HepG2 (cell line): ENCODE measurements at regions not wholly inside any gene's neighbourhood (a gene's known extent, or its start where the extent isn't known, plus 50 kb on each side); places are given as distances from the start of the nearest gene placed in this dataset.

ENCODE experiments used
- ATAC-seq: fragments of 200-7000 bp; cut with Tn5 transposase; 3 replicates; pipeline ENCODE4 v1.9.1; 2020; ENCODE audit warnings: mild to moderate bottlenecking, moderate library complexity
- BruUV-seq: library from RNA; stranded (reverse); fragments of 400-500 nt; replicated peaks from 2 replicates; lab custom pipeline; 2021; lab: Mats Ljungman, UMichigan
- CTCF ChIA-PET: fragments of 300-600 bp; formaldehyde crosslinking; extraction: SDS; loops from one replicate; lab custom pipeline; 2021; ENCODE audit warnings: low total read pairs, inconsistent platforms, low intra/inter-chr PET ratio; lab: Yijun Ruan, JAX
- POLR2A ChIA-PET: fragments of 350-600 bp; sonication (Branson Sonifier 250); formaldehyde crosslinking; loops from one replicate; lab custom pipeline; 2020; ENCODE audit warnings: antibody characterized with exemption, inconsistent platforms; lab: Yijun Ruan, JAX
- DNase-seq: peaks from one replicate; pipeline ENCODE4 v3.0.0-alpha.2; 2015; ENCODE audit warnings: low spot score
- FAIRE-seq: peaks from 3 replicates; lab custom pipeline; 2011; peaks lifted over from hg19 to GRCh38; lab: Jason Lieb, UNC
- H2AFZ ChIP-seq: one replicate; pipeline ENCODE4 v1.6.1; 2011; ENCODE audit warnings: low read length, inconsistent platforms
- H3K27ac ChIP-seq: fragments of 300-600 bp; 3 replicates; pipeline ENCODE4 v1.8.0; 2011; ENCODE audit warnings: mixed run types, mild to moderate bottlenecking, mixed read lengths, low read length, inconsistent platforms; ENCODE audit not compliant: insufficient read depth; ENCODE audit errors: extremely low read length
- H3K27me3 ChIP-seq, 2 experiments: fragments of 200-600 bp in 1 of 2; 2 replicates in 1 of 2; 3 replicates in 1 of 2; pipeline versions ENCODE4 v1.6.0 to v1.8.0; 2011; ENCODE audit warnings: low read length in 2 of 2, mild to moderate bottlenecking in 2 of 2, moderate library complexity in 2 of 2, inconsistent platforms in 1 of 2; ENCODE audit not compliant: insufficient read depth in 2 of 2, control insufficient read depth in 1 of 2
- H3K36me3 ChIP-seq, 2 experiments: fragments of 200-600 bp in 1 of 2; replicated peaks in 1 of 2; 2 replicates in 1 of 2; 3 replicates in 1 of 2; pipeline versions ENCODE4 v1.5.1 to v1.8.0; 2011; ENCODE audit warnings: low read length in 2 of 2, inconsistent platforms in 1 of 2; ENCODE audit not compliant: insufficient read depth in 2 of 2, control insufficient read depth in 1 of 2
- H3K4me1 ChIP-seq: 2 replicates; pipeline ENCODE4 v1.5.1; 2012; ENCODE audit warnings: low read length, inconsistent platforms; ENCODE audit not compliant: insufficient read depth
- H3K4me2 ChIP-seq: 2 replicates; pipeline ENCODE4 v1.6.0; 2011; ENCODE audit warnings: low read depth, low read length, inconsistent platforms
- H3K4me3 ChIP-seq, 3 experiments: fragments of 200-600 bp in 1 of 3; sonication (generic), shearing (Covaris generic) in 1 of 3; replicated peaks in 1 of 3; 2 replicates each; pipeline ENCODE4 v1.5.1; 2011 to 2016; ENCODE audit warnings: low read length in 3 of 3, inconsistent platforms in 2 of 3, low read depth in 2 of 3, mild to moderate bottlenecking in 2 of 3, control low read depth in 1 of 3, mixed read lengths in 1 of 3; ENCODE audit not compliant: insufficient read depth in 1 of 3
- H3K79me2 ChIP-seq: one replicate; pipeline ENCODE4 v1.6.1; 2011; ENCODE audit warnings: low read length, inconsistent platforms; ENCODE audit not compliant: insufficient read depth
- H3K9ac ChIP-seq: 2 replicates; pipeline ENCODE4 v1.6.0; 2011; ENCODE audit warnings: mild to moderate bottlenecking, low read depth, low read length, inconsistent platforms; ENCODE audit not compliant: insufficient read depth
- H3K9me3 ChIP-seq: 2 replicates; pipeline ENCODE4 v1.5.1; 2012; ENCODE audit warnings: mild to moderate bottlenecking, low read length
- H4K20me1 ChIP-seq: 2 replicates; pipeline ENCODE4 v1.6.0; 2011; ENCODE audit warnings: inconsistent platforms, mild to moderate bottlenecking, low read length, moderate library complexity; ENCODE audit not compliant: insufficient read depth
- BRCA1 ChIP-seq: sonication (generic); formaldehyde crosslinking; IDR thresholded peaks from 2 replicates; pipeline ENCODE4 v1.4.0; 2020; ENCODE audit warnings: missing genetic modification reagents
- CERS6 ChIP-seq: sonication (generic); formaldehyde crosslinking; IDR thresholded peaks from 2 replicates; pipeline ENCODE4 v1.5.0; 2020; ENCODE audit warnings: missing genetic modification reagents
- GMEB1 ChIP-seq: sonication (generic); formaldehyde crosslinking; IDR thresholded peaks from 2 replicates; pipeline ENCODE4 v1.5.1; 2020; ENCODE audit warnings: missing genetic modification reagents, mild to moderate bottlenecking, borderline replicate concordance
- MED1 ChIP-seq: sonication (generic); formaldehyde crosslinking; IDR thresholded peaks from 2 replicates; pipeline ENCODE4 v1.4.0; 2020; ENCODE audit warnings: missing genetic modification reagents
- NFIC ChIP-seq: IDR thresholded peaks from 2 replicates; pipeline ENCODE4 v1.6.1; 2012; ENCODE audit warnings: mild to moderate bottlenecking, low read length, inconsistent platforms
- PITX1 ChIP-seq: sonication (generic); formaldehyde crosslinking; IDR thresholded peaks from 2 replicates; pipeline ENCODE4 v1.5.1; 2020; ENCODE audit warnings: mild to moderate bottlenecking, missing genetic modification reagents
- POLR2AphosphoS5 ChIP-seq: IDR thresholded peaks from 2 replicates; pipeline ENCODE4 v1.6.1; 2012; ENCODE audit warnings: low read depth, low read length
- SIN3A ChIP-seq: IDR thresholded peaks from 2 replicates; pipeline ENCODE4 v1.6.1; 2011; ENCODE audit warnings: low read depth, mild to moderate bottlenecking, control low read depth, low read length, borderline replicate concordance
- ZNF253 ChIP-seq: sonication (generic); formaldehyde crosslinking; IDR thresholded peaks from 2 replicates; pipeline ENCODE4 v1.8.0; 2022; ENCODE audit warnings: mild to moderate bottlenecking, missing genetic modification reagents, borderline replicate concordance
- ZNF510 ChIP-seq: sonication (generic); formaldehyde crosslinking; IDR thresholded peaks from 2 replicates; pipeline ENCODE4 v1.4.0; 2020; ENCODE audit warnings: low read depth, mild to moderate bottlenecking, missing genetic modification reagents
- ZNF564 ChIP-seq: sonication (generic); formaldehyde crosslinking; IDR thresholded peaks from 2 replicates; pipeline ENCODE4 v1.8.1; 2023; ENCODE audit warnings: mild to moderate bottlenecking, missing genetic modification reagents
- ZNF672 ChIP-seq: sonication (generic); formaldehyde crosslinking; IDR thresholded peaks from 2 replicates; pipeline ENCODE4 v1.8.1; 2022; ENCODE audit warnings: missing genetic modification reagents
- ZNF772 ChIP-seq: sonication (generic); formaldehyde crosslinking; IDR thresholded peaks from 2 replicates; pipeline ENCODE4 v1.5.0; 2020; ENCODE audit warnings: mild to moderate bottlenecking, missing genetic modification reagents
- ZSCAN9 ChIP-seq: IDR thresholded peaks from 2 replicates; pipeline ENCODE4 v1.6.1; 2016; ENCODE audit warnings: borderline replicate concordance
- WGBS: methylation state at CpG from one replicate; pipeline ENCODE4 v1.1.6; 2017; ENCODE audit warnings: low lambda C conversion rate; 5-methylcytosine and 5-hydroxymethylcytosine counted together
- in situ Hi-C: cut with HindIII; loops from 2 replicates; pipeline ENCODE4 v1.10.0; 2017; ENCODE audit warnings: low pct_unique_long_range_greater_than_20kb; ENCODE audit not compliant: extremely low pct_ligation_motif_present
- intact Hi-C: fragments of 100-400 bp; cut with micrococcal nuclease; formaldehyde crosslinking; loops from one replicate; pipeline ENCODE4 v1.10.0; 2022; ENCODE audit not compliant: unreplicated experiment

DNA sequence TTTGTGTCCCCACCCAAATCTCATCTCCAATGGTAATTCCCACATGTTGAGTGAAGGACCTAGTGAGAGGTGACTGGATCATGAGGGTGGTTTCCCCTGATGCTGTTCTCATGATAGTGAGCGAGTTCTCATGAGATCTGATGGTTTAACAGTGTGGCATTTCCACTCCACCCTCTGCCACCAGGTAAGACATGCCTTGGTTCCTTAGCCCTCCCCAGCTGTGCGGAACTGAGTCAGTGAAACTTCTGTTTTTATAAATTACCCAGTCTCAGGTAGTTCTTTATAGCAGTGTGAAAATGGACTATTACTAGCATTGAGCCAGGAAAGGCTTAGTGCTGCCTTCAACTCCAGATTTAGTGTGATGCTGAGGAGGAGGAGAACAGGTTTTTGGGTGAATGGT, 222.2 kb downstream of the ADRA2A start (continued):
- TF ChIP-seq CERS6 (CRISPR knock-in tag) (no peak), NFIC (no peak), ZNF672 (no peak), ZNF510 (CRISPR knock-in tag) (no peak)

DNA sequence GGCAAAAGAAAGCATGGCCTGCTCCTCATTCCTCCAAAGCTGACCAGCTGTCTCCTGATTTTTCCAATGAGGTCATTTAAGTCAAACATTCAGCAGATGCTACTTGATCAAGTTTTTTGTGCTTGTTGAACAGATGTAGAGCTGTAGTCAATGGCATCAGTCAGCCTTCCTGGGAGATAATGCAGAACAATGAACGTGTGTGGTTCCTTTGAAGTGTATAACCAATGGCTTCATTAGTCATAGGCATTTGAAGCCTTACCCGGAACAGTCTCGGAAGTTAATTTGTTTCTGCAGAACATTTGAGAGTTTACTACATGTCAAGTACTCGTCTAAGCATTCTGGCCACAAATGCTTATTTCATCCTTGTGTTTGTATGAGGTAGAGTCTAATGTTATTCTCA, 227.1 kb downstream of the ADRA2A start:
- in situ Hi-C loops, result no loop called here

More for the DNA sequence above, 227.1 kb downstream of the ADRA2A start:
- H4K20me1 ChIP-seq, result no peaks in the 10 kb centered on the region
- intact Hi-C loops, result no loop called here
- CTCF ChIA-PET, result no interaction called here
- H3K27ac ChIP-seq, result no peak overlapping the region
- BruUV-seq, result no TSS peak
- H3K4me3 ChIP-seq, result no peak overlapping the region
- H3K36me3 ChIP-seq, result no peaks in the 10 kb centered on the region
- no peaks in the 10 kb centered on the region for H3K9me3 ChIP-seq
- DNase-seq, result no peak
- H2AFZ ChIP-seq, result no peak overlapping the region
- ATAC-seq, result no peak
- no peaks in the 10 kb centered on the region for H3K79me2 ChIP-seq
- FAIRE-seq, result no peak
- 15% methylated on average over 3 of the region's 4 CpGs for WGBS
- no peak for TF ChIP-seq PITX1 (CRISPR knock-in tag)
- no peak for TF ChIP-seq SIN3A
- TF ChIP-seq GMEB1 (CRISPR knock-in tag), result no peak
- TF ChIP-seq BRCA1 (CRISPR knock-in tag), result no peak
- no peak for TF ChIP-seq ZNF772 (CRISPR knock-in tag)
- TF ChIP-seq ZSCAN9 (CRISPR knock-in tag), result no peak
- TF ChIP-seq POLR2AphosphoS5, result no peak
- TF ChIP-seq MED1 (CRISPR knock-in tag), result no peak
- no peak for TF ChIP-seq ZNF564
- no peak for TF ChIP-seq ZNF253 (CRISPR knock-in tag)
- TF ChIP-seq, all 625 proteins: peak for 0
- POLR2A ChIA-PET, result no interaction called here
- no peaks in the 10 kb centered on the region for H3K4me1 ChIP-seq
- no peak overlapping the region for H3K9ac ChIP-seq
- H3K27me3 ChIP-seq, result no peaks in the 10 kb centered on the region; a peak in 1 of 5 replicates
- no peak overlapping the region for H3K4me2 ChIP-seq
